NCI-H2107 treated with DMSO at 0.1 percent for 48 hours (cell line): ENCODE measurements at regions not wholly inside any gene's neighbourhood (a gene's known extent, or its start where the extent isn't known, plus 50 kb on each side); places are given as distances from the start of the nearest gene placed in this dataset.

Experiments used
- DNase-seq: peaks from one replicate; lab custom pipeline; 2025; ENCODE audit not compliant: unreplicated experiment; lab: John Stamatoyannopoulos, UW

- no peak for DNase-seq
These were observed 197.0 kb downstream of the DRD1 start for GRCh38 chr5:175246889-175247520.

- DNase-seq, result no peak
These were observed 197.6 kb downstream of the DRD1 start for GRCh38 chr5:175246242-175246888.

- no peak for DNase-seq
These were observed 200.5 kb downstream of the DRD1 start for GRCh38 chr5:175243441-175243840.

- DNase-seq, result no peak
These were observed 201.8 kb downstream of the DRD1 start for GRCh38 chr5:175242207-175242606.

- DNase-seq, result no peak
These were observed 205.7 kb downstream of the DRD1 start for GRCh38 chr5:175238326-175238725.

GRCh38 chr5:175236176-175236575, 207.8 kb downstream of the DRD1 start:
- DNase-seq, result no peak

- DNase-seq, result no peak
These were observed 208.6 kb downstream of the DRD1 start for GRCh38 chr5:175235251-175235960.

GRCh38 chr5:175230299-175230698, 213.7 kb downstream of the DRD1 start:
- DNase-seq, result no peak

- no peak for DNase-seq
These were observed 217.5 kb downstream of the DRD1 start for GRCh38 chr5:175226506-175226905.

- DNase-seq, result no peak
These were observed 220.7 kb downstream of the DRD1 start for GRCh38 chr5:175223291-175223690.

- no peak for DNase-seq
These were observed 221.4 kb downstream of the DRD1 start for GRCh38 chr5:175222621-175223020.

- no peak for DNase-seq
These were observed 223.4 kb downstream of the DRD1 start for GRCh38 chr5:175220549-175220948.

- DNase-seq, result no peak
These were observed 224.6 kb downstream of the DRD1 start for GRCh38 chr5:175219366-175219765.

GRCh38 chr5:175216991-175217390, 227.0 kb downstream of the DRD1 start:
- DNase-seq, result no peak

- no peak for DNase-seq
These were observed 228.1 kb downstream of the DRD1 start for GRCh38 chr5:175215906-175216305.

- DNase-seq, result no peak
These were observed 229.8 kb downstream of the DRD1 start for GRCh38 chr5:175214152-175214551.

GRCh38 chr5:175211956-175212756, 231.8 kb downstream of the DRD1 start:
- no peak for DNase-seq

GRCh38 chr5:175207321-175208040, 236.5 kb downstream of the DRD1 start:
- no peak for DNase-seq

GRCh38 chr5:175206669-175207068, 237.3 kb downstream of the DRD1 start:
- no peak for DNase-seq

- no peak for DNase-seq
These were observed 241.4 kb downstream of the DRD1 start for GRCh38 chr5:175202463-175203068.
